ENCODE measurements at regions not wholly inside any gene's neighbourhood (a gene's known extent, or its start where the extent isn't known, plus 50 kb on each side); places are given as distances from the start of the nearest gene placed in this dataset.
"Not testable (repeated sequence)": the region's sequence is repeated elsewhere in the genome, so short reads cannot be mapped to it uniquely, and the experiment has no call there.

GRCh38 chr6:141460743-141461484 is 671.8 kb upstream of the GJE1 start:
- ChIA-PET CTCF (interaction anchor here (0.9 kb wide), 1 partner anchor 19 kb away, joined by 3 read pairs; no protein-coding TSS in a partner anchor), POLR2A (no interaction called here)
- ATAC-seq (no peak), DNase-seq (no peak)
- Mint-ChIP-seq H3K9me3 (ENCODE audit: insufficient read depth) (no peaks in the 10 kb centered on the region), H3K36me3 (ENCODE audit: low read depth) (no peaks in the 10 kb centered on the region), H3K4me3 (no peak overlapping the region), H3K27ac (no peak overlapping the region), H3K27me3 (ENCODE audit: low read depth) (no peaks in the 10 kb centered on the region), H3K4me1 (ENCODE audit: low read depth) (peaks cover 5% of the 10 kb centered on the region)

- H3K4me1 Mint-ChIP-seq (ENCODE audit: low read depth); H3K4me3 Mint-ChIP-seq; DNase-seq; H3K9me3 Mint-ChIP-seq (ENCODE audit: insufficient read depth); CTCF ChIA-PET; POLR2A ChIA-PET; H3K27me3 Mint-ChIP-seq (ENCODE audit: low read depth); H3K36me3 Mint-ChIP-seq (ENCODE audit: low read depth); ATAC-seq; H3K27ac Mint-ChIP-seq: not testable (repeated sequence)
Observed at GRCh38 chr6:141460245-141460644, 672.5 kb upstream of the GJE1 start.

DNA sequence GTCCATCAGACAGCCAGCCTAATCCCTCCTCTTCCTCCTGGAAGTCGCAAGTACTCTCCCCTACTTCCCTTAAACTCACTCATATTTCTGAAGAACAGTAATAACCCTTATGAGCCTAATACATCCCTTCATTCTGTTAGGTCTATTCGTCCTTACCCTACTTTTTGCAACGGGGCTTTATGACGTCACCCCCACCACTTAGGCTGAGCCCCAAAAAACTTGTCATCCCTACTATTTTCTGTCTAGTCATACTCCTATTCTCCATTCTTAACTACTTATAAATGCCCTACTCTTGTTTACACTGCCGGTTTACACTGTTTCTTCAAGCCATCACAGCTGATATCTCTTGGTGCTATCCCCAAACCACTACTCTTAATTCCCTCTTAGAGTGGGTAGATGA is 674.7 kb upstream of the GJE1 start:
- POLR2A ChIA-PET; H3K27me3 Mint-ChIP-seq (ENCODE audit: low read depth); H3K27ac Mint-ChIP-seq; CTCF ChIA-PET; H3K4me1 Mint-ChIP-seq (ENCODE audit: low read depth); ATAC-seq; DNase-seq; H3K36me3 Mint-ChIP-seq (ENCODE audit: low read depth); H3K9me3 Mint-ChIP-seq (ENCODE audit: insufficient read depth); H3K4me3 Mint-ChIP-seq: not testable (repeated sequence)

- Mint-ChIP-seq H3K27me3 (ENCODE audit: low read depth) (no peaks in the 10 kb centered on the region), H3K36me3 (ENCODE audit: low read depth) (no peaks in the 10 kb centered on the region), H3K4me3 (no peak overlapping the region), H3K27ac (no peak overlapping the region), H3K9me3 (ENCODE audit: insufficient read depth) (no peaks in the 10 kb centered on the region), H3K4me1 (ENCODE audit: low read depth) (no peaks in the 10 kb centered on the region)
- ChIA-PET POLR2A (no interaction called here), CTCF (no interaction called here)
- ATAC-seq: no peak
- no peak for DNase-seq
Observed at GRCh38 chr6:141452354-141452686, 680.4 kb upstream of the GJE1 start.

- Mint-ChIP-seq H3K4me3 (no peak overlapping the region), H3K36me3 (ENCODE audit: low read depth) (no peaks in the 10 kb centered on the region), H3K4me1 (ENCODE audit: low read depth) (no peaks in the 10 kb centered on the region), H3K27me3 (ENCODE audit: low read depth) (no peaks in the 10 kb centered on the region), H3K27ac (no peak overlapping the region), H3K9me3 (ENCODE audit: insufficient read depth) (no peaks in the 10 kb centered on the region)
- ChIA-PET CTCF (no interaction called here), POLR2A (no interaction called here)
- DNase-seq (no peak), ATAC-seq (no peak)
Observed at GRCh38 chr6:141451511-141452353, 681.0 kb upstream of the GJE1 start.

DNA sequence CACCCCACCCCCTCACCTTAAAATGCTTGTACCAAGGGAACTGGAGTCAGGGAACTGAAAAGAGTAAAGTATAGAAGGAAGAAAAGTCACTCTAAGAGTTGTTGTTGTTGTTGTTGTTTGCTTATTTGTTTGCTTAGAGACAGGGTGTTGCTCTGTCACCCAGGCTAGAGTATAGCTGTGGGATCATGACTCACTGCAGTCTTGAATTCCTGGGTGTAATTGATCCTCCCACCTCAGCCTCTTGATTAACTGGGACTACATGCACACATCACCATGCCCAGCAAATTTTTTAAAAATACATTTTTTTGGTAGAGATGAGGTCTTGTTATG is 681.6 kb upstream of the GJE1 start:
- Mint-ChIP-seq H3K4me1 (ENCODE audit: low read depth) (no peaks in the 10 kb centered on the region), H3K9me3 (ENCODE audit: insufficient read depth) (no peaks in the 10 kb centered on the region), H3K4me3 (no peak overlapping the region), H3K27ac (no peak overlapping the region), H3K27me3 (ENCODE audit: low read depth) (no peaks in the 10 kb centered on the region), H3K36me3 (ENCODE audit: low read depth) (no peaks in the 10 kb centered on the region)
- ChIA-PET POLR2A (no interaction called here), CTCF (no interaction called here)
- ATAC-seq (no peak), DNase-seq (no peak)

- CTCF ChIA-PET: no interaction called here
- Mint-ChIP-seq H3K9me3 (ENCODE audit: insufficient read depth) (no peaks in the 10 kb centered on the region), H3K27ac (no peak overlapping the region), H3K4me3 (no peak overlapping the region), H3K27me3 (ENCODE audit: low read depth) (no peaks in the 10 kb centered on the region), H3K36me3 (ENCODE audit: low read depth) (no peaks in the 10 kb centered on the region), H3K4me1 (ENCODE audit: low read depth) (no peaks in the 10 kb centered on the region)
- ATAC-seq (no peak), DNase-seq (no peak)
- POLR2A ChIA-PET: no interaction called here
Observed at GRCh38 chr6:141445928-141446628, 686.6 kb upstream of the GJE1 start.

GRCh38 chr6:141443668-141444289 is 688.9 kb upstream of the GJE1 start:
- ChIA-PET CTCF (no interaction called here), POLR2A (no interaction called here)
- Mint-ChIP-seq H3K9me3 (ENCODE audit: insufficient read depth) (no peaks in the 10 kb centered on the region), H3K4me1 (ENCODE audit: low read depth) (no peaks in the 10 kb centered on the region), H3K27ac (no peak overlapping the region), H3K27me3 (ENCODE audit: low read depth) (no peaks in the 10 kb centered on the region), H3K4me3 (no peak overlapping the region), H3K36me3 (ENCODE audit: low read depth) (no peaks in the 10 kb centered on the region)
- ATAC-seq (no peak), DNase-seq (no peak)

GRCh38 chr6:141443032-141443431 is 689.7 kb upstream of the GJE1 start:
- POLR2A ChIA-PET: no interaction called here
- Mint-ChIP-seq H3K4me3 (no peak overlapping the region), H3K4me1 (ENCODE audit: low read depth) (no peaks in the 10 kb centered on the region)

GRCh38 chr6:141439513-141439912 is 693.2 kb upstream of the GJE1 start:
- no peaks in the 10 kb centered on the region for H3K27me3 Mint-ChIP-seq (ENCODE audit: low read depth)
- no peak overlapping the region for H3K27ac Mint-ChIP-seq
- no peak for DNase-seq
- no peak for ATAC-seq
- no peak overlapping the region for H3K4me3 Mint-ChIP-seq
- POLR2A ChIA-PET: no interaction called here
- no peaks in the 10 kb centered on the region for H3K4me1 Mint-ChIP-seq (ENCODE audit: low read depth)
- no peaks in the 10 kb centered on the region for H3K36me3 Mint-ChIP-seq (ENCODE audit: low read depth)
- CTCF ChIA-PET: no interaction called here
- H3K9me3 Mint-ChIP-seq (ENCODE audit: insufficient read depth): no peaks in the 10 kb centered on the region

More at GRCh38 chr6:141443032-141443431, 689.7 kb upstream of the GJE1 start:
- Mint-ChIP-seq H3K27ac (no peak overlapping the region), H3K9me3 (ENCODE audit: insufficient read depth) (no peaks in the 10 kb centered on the region), H3K27me3 (ENCODE audit: low read depth) (no peaks in the 10 kb centered on the region), H3K36me3 (ENCODE audit: low read depth) (no peaks in the 10 kb centered on the region)
- CTCF ChIA-PET: no interaction called here
- DNase-seq: no peak
- no peak for ATAC-seq

- CTCF ChIA-PET: no interaction called here
- Mint-ChIP-seq H3K27ac (no peak overlapping the region), H3K36me3 (ENCODE audit: low read depth) (no peaks in the 10 kb centered on the region), H3K27me3 (ENCODE audit: low read depth) (no peaks in the 10 kb centered on the region), H3K4me3 (no peak overlapping the region), H3K9me3 (ENCODE audit: insufficient read depth) (no peaks in the 10 kb centered on the region), H3K4me1 (ENCODE audit: low read depth) (no peaks in the 10 kb centered on the region)
- DNase-seq (no peak), ATAC-seq (no peak)
- POLR2A ChIA-PET: no interaction called here
Observed at GRCh38 chr6:141437685-141438084, 695.0 kb upstream of the GJE1 start.

DNA sequence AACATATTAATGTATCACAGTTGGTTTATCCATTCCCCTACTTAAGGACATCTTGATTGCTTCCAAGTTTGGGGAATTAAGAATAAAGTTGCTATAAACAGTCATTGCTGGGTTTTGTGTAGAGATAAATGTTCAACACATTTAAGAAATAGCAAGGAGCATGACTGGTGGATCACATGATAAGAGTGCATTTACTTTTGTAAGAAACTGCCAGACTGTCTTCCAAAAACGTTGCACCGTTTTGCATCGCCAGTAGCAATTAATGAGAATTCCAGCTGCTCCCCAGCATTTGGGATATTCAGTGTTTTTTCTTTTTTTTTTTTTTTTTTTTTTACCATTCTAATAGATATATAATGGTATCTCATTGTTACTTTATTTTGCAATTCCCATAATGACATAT is 695.7 kb upstream of the GJE1 start:
- ATAC-seq (no peak), DNase-seq (no peak)
- POLR2A ChIA-PET: no interaction called here
- H3K9me3 Mint-ChIP-seq (ENCODE audit: insufficient read depth): no peaks in the 10 kb centered on the region
- no peak overlapping the region for H3K27ac Mint-ChIP-seq
- no peak overlapping the region for H3K4me3 Mint-ChIP-seq
- H3K36me3 Mint-ChIP-seq (ENCODE audit: low read depth): no peaks in the 10 kb centered on the region
- CTCF ChIA-PET: no interaction called here
- no peaks in the 10 kb centered on the region for H3K4me1 Mint-ChIP-seq (ENCODE audit: low read depth)
- H3K27me3 Mint-ChIP-seq (ENCODE audit: low read depth): no peaks in the 10 kb centered on the region

All from activated CD8-positive, alpha-beta T cell treated with anti-CD3 and anti-CD28 coated beads, Interleukin-2, amount 10 ng/mL, durations not matched to agents 7 days and 5 days (primary cell).